CD4-positive, alpha-beta T cell treated with Interferon alpha-2 for 1 hour (primary cell): ENCODE measurements at regions not wholly inside any gene's neighbourhood (a gene's known extent, or its start where the extent isn't known, plus 50 kb on each side); places are given as distances from the start of the nearest gene placed in this dataset.
"Not testable (repeated sequence)": the region's sequence is repeated elsewhere in the genome, so short reads cannot be mapped to it uniquely, and the experiment has no call there.

Experiments used
- DNase-seq, 2 donors: peaks; one replicate each; pipeline ENCODE4 v3.0.0-alpha.2; 2020 to 2022

DNA sequence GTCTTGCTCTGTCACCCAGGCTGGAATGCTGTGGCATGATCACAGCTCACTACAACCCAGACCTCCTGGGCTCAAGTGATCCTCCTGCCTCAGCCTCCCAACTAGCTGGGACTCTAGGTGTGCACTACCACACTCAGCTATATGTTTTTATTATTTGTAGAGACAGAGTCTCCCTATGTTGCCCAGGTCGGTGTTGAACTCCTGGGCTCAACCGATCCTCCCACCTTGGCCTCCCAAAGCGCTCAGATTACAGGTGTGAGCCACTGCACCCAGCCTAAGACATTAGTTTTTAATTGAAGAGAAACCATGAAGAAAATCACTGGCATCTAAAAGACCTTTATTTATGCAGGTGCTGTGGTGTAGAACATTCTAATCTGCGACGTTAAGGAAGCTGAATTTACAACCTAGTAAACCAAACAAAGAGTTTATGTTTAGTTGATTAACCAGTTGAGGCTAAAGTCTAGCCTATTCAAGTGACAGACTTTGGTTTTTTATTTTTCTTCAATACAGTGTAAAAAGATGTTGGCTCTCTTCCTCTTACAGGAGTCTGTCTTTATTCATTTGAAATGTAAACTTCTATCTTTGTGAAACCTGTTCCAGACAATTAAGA lies 52.5 kb upstream of the NBL1 start:
- no peak for DNase-seq

GRCh38 chr1:19585507-19585906 lies 58.6 kb upstream of the NBL1 start:
- no peak for DNase-seq

GRCh38 chr1:19582318-19582717 lies 61.8 kb upstream of the NBL1 start:
- peak; percentile 75 to 83 for DNase-seq

- no peak for DNase-seq
Observed at GRCh38 chr1:19581381-19581780, 62.7 kb upstream of the NBL1 start.

- DNase-seq: no peak
Observed at GRCh38 chr1:19577561-19577960, 66.5 kb upstream of the NBL1 start.

GRCh38 chr1:19577036-19577435 lies 67.1 kb upstream of the NBL1 start:
- DNase-seq: no peak

GRCh38 chr1:19569786-19570185 lies 74.3 kb upstream of the NBL1 start:
- DNase-seq: no peak

DNA sequence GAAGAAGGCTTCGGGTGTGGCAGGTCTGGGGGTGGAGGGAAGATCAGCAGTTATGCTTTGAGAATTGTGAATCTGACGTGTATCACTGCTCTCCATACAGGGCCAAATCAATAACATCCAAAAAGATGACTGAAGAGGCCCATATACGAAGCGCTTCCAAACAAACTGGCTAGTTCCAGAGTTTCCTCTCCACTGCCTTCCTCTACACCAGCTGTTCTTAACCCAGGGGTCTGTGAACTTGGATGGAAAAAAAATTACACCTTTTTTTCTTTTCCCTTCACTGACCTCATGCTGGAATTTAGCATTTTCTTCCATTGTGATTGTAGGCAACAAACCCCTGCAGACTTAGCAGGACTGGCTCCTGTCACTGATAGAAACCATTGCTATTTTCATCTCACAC lies 77.1 kb upstream of the NBL1 start:
- DNase-seq: no peak

- no peak for DNase-seq
Observed at GRCh38 chr1:19564366-19564765, 79.0 kb upstream of the CAPZB start.

DNA sequence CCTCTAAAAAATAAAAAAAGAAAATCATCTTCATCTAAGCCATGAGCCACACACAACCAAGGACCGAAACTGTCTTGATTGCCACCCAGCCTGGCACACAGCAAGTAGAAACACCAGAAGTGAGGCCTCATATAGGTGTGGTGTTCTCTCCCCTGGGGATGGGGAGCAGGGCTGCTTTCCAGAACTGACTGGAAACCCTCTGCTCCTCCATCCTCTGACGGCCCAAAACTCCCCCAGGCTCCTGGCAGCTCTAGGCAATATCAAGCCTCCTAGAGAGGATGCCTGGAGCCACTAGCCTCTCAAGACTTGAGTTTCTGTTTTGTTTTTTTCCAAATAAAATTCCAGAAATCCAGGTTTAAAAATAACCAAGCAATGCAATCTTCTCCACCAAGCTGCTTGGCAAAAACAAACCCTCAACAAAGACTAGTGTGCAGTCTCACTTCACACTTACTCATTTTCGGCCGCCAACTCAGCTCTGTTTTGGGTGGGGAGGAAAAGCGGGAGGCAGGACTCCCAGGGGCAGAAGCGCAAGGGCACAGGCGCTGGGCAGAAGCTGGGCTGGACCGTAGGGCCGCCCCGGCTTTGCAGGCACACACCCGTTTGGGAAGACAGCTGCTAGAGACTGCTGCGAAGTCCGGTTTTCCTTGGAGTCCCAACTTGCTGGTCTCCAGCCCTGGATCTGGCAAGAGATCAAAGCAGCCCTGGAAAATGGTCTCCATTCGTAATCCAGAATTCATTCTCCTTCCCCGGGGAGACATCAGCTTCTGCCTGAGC lies 78.2 kb upstream of the CAPZB start:
- no peak for DNase-seq

- DNase-seq: no peak
Observed at GRCh38 chr1:19562847-19563246, 77.5 kb upstream of the CAPZB start.

DNA sequence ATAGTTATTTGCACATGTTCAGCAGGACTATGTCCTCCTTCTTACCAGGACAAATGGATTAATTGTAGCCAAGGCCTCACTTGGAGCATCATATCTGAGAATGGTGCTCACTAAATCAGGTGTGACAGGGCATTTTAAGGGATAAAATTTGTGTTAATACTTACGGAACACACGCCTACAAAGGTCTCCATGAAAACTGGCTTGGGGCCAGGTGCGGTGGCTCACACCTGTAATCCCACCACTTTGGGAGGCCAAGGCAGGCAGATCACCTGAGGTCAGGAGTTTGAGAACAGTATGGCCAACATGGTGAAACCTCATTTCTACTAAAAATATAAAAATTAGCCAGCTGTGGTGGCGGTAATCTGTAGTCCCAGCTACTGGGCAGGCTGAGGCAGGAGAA lies 75.1 kb upstream of the CAPZB start:
- no peak for DNase-seq

GRCh38 chr1:19559641-19560040 lies 74.3 kb upstream of the CAPZB start:
- no peak for DNase-seq

GRCh38 chr1:19557609-19558051 lies 72.3 kb upstream of the CAPZB start:
- DNase-seq: no peak

DNA sequence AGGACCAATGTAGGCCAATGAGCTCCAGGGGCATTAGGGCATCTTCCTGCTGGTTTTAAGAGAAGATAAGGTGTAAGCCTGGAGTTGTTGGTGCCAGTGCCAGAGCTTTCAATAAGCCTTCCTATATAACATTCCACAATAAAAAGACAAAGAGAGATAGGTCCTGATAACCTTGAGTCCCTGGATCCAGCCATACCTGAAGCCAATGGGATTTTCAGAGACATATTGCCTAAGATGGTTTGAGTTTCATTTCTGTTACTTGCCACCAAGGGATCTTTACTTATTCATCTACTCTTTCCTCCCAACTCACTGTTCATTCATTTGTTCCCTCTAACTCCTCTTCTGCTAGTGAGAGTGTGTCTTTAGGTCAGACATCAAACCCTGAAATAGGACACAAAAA lies 68.8 kb upstream of the CAPZB start:
- DNase-seq: no peak

DNA sequence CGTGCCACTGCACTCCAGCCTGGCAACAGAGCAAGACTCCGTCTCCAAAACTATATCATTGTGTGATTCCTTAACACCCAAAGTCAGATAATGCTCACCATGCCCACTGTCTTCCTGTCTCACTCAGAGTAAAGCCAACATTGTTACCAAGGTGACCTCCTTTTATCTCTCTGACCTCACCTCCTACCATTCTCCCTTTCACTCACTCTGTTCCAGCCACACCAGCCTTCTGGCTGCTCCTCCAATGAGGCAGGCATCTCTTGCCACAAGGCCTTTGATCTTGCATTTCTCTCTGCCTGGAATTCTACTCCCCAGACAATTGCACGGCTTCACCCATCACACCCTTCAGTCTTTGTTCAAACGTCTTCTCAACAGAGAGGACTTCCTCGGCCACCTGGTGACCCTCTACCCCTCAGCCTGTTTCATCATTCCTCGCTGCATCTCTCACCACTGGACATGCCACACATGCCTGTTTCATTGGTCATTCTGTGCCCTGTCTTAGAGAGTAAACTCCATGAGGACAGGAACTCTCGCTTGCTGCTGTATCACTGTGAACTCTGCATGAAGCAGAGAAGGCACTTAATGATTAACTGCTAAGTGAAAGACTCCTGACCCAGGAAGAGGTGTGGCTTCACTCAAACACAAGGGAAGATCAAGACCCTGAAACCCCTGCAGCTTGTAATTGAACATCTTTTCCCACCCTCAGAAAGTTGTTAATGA lies 67.1 kb upstream of the CAPZB start:
- DNase-seq: no peak

DNA sequence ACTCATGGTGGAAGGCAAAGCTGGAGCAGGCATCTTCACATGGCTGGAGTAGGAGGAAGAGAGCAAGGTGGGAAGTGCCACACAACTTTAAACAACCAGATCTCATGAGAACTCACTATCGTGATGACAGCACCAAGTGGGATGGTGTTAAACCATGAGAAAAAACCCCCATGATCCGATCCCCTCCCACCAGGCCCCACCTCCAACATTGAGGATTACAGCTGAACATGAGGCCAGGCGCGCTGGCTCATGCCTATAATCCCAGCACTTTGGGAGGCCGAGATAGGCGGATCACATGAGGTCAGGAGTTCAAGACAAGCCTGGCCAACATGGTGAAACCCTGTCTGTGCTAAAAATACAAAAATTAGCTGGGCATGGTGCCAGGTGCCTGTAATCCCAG lies 66.5 kb upstream of the CAPZB start:
- not testable (repeated sequence) for DNase-seq

DNA sequence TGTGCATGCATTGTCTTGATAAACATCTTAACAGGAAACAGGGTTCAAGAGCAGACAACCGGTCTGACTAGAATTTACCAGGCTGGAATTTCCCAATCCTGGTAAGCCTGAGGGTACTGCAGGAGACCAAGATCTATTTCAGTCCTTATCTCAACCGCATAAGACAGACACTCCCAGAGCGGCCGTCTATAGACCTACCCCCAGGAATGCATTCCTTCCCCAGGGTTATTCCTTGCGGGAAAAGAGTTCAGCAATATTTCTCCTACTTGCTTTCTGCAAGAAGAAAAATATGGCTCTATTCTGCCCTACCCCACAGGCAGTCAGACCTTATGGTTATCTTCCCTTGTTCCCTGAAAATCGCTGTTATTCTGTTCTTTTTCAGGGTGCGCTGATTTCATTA lies 65.1 kb upstream of the CAPZB start:
- not testable (repeated sequence) for DNase-seq

- DNase-seq: no peak
Observed at GRCh38 chr1:19547814-19548213, 62.5 kb upstream of the CAPZB start.

- DNase-seq: no peak
Observed at GRCh38 chr1:19536519-19536918, 51.2 kb upstream of the CAPZB start.

- DNase-seq: no peak
Observed at GRCh38 chr1:19535214-19535613, 49.9 kb upstream of the CAPZB start.
